ENCODE measurements at regions not wholly inside any gene's neighbourhood (a gene's known extent, or its start where the extent isn't known, plus 50 kb on each side); places are given as distances from the start of the nearest gene placed in this dataset.

- 95% methylated on average over 2 of the region's 2 CpGs; no CpG with 5 or more reads in 1 of the 2 experiments for WGBS, 2 experiments (ENCODE audit: extremely low coverage in 1 of 2, insufficient coverage in 1 of 2, insufficient read length in 1 of 2, insufficient replicate concordance in 2 of 2, low coverage in 1 of 2, low lambda C conversion rate in 2 of 2, missing lambda C conversion rate in 1 of 2)
- no peaks in the 10 kb centered on the region for H3K79me2 ChIP-seq (ENCODE audit: control insufficient read depth in 1 of 2, insufficient read depth in 2 of 2, low read length in 2 of 2)
These were observed 149.7 kb upstream of the SUCLG2 start for GRCh38 chr3:67804089-67804488.

More at GRCh38 chr3:67804089-67804488, 149.7 kb upstream of the SUCLG2 start:
- Histone ChIP-seq H3K23ac (ENCODE audit: insufficient read length) (no peak overlapping the region), H3K4ac (replicated peaks; ENCODE audit: insufficient read length, low read depth, low read length) (no peak overlapping the region), H3K23me2 (ENCODE audit: low read depth, low read length) (no peaks in the 10 kb centered on the region), H3K27me3 (replicated peaks in 1 of 4; ENCODE audit: control insufficient read depth in 3 of 4, extremely low read depth in 1 of 4, insufficient read depth in 3 of 4, low read length in 3 of 4) (no peaks in the 10 kb centered on the region), H3K9ac (replicated peaks in 1 of 4; ENCODE audit: extremely low read depth in 1 of 4, low read depth in 3 of 4, low read length in 3 of 4) (no peak overlapping the region), H2BK20ac (ENCODE audit: low read length) (no peak overlapping the region), H3K4me1 (replicated peaks in 1 of 4; ENCODE audit: control insufficient read depth in 3 of 4, insufficient read depth in 4 of 4, low read length in 3 of 4) (no peaks in the 10 kb centered on the region), H3K18ac (ENCODE audit: extremely low read depth, low read length) (no peak overlapping the region), H2AK5ac (ENCODE audit: low read depth, low read length) (no peak overlapping the region), H4K91ac (replicated peaks; ENCODE audit: insufficient read length, low read length) (no peak overlapping the region), H4K5ac (ENCODE audit: insufficient read length, low read depth, low read length) (no peak overlapping the region), H3K56ac (replicated peaks; ENCODE audit: insufficient read length, low read depth, low read length) (no peak overlapping the region), H2BK12ac (ENCODE audit: low read depth, low read length) (no peak overlapping the region), H2BK120ac (replicated peaks; ENCODE audit: low read depth, low read length) (no peak overlapping the region), H3K4me3 (ENCODE audit: extremely low read depth in 1 of 4, insufficient read depth in 2 of 4, low read depth in 3 of 4, low read length in 4 of 4) (no peak overlapping the region), H4K20me1 (replicated peaks in 1 of 2; ENCODE audit: control insufficient read depth in 1 of 2, insufficient read depth in 2 of 2, low read length in 2 of 2) (no peaks in the 10 kb centered on the region), H3K36me3 (ENCODE audit: control insufficient read depth in 2 of 4, insufficient read depth in 4 of 4, low read length in 3 of 4) (no peaks in the 10 kb centered on the region), H2BK5ac (ENCODE audit: low read depth, low read length) (no peak overlapping the region), H4K8ac (ENCODE audit: extremely low read depth, insufficient read depth, low read length) (no peak overlapping the region), H3K27ac (ENCODE audit: low read depth, low read length) (no peak overlapping the region), H3K79me1 (ENCODE audit: low read depth, low read length) (no peaks in the 10 kb centered on the region), H3K9me3 (ENCODE audit: insufficient read depth in 2 of 2, low read depth in 1 of 2, low read length in 1 of 2) (no peaks in the 10 kb centered on the region), H3K4me2 (ENCODE audit: insufficient read depth in 1 of 2, low read depth in 2 of 2, low read length in 2 of 2) (no peak overlapping the region), H2BK15ac (ENCODE audit: low read length) (no peak overlapping the region), H2AFZ (ENCODE audit: low read length) (no peak overlapping the region), H3K14ac (ENCODE audit: insufficient read length) (no peak overlapping the region)
- FAIRE-seq (no peak), DNase-seq (ENCODE audit: low read depth in 1 of 2, low spot score in 2 of 2) (no peak)
- ChIA-PET POLR2A (ENCODE audit: partially characterized antibody) (no interaction called here), CTCF (ENCODE audit: partially characterized antibody) (interaction anchor here (0.6 to 1.4 kb wide), 5 partner anchors 11 to 68 kb away, joined by 3 to 4 read pairs (median 3); no protein-coding TSS in a partner anchor)
- peak in 1 of 2 experiments; percentile 34; a peak in 3 of 4 replicates for TF ChIP-seq RAD21 (IDR thresholded peaks at IDR 0.05 in 1 of 2, conservative IDR thresholded peaks at IDR 0.05 in 1 of 2; ENCODE audit: low read depth in 2 of 2, low read length in 2 of 2)
- peak; percentile 25 to 46 (median 33); a peak in 3 of 4 replicates for TF ChIP-seq CTCF (IDR thresholded peaks at IDR 0.05; ENCODE audit: control extremely low read depth in 1 of 3, insufficient read depth in 1 of 3, low read depth in 1 of 3, low read length in 3 of 3)
- TF ChIP-seq SP4 (IDR thresholded peaks at IDR 0.05; ENCODE audit: low read length): no peak
